Aorta (tissue), 5 donors: ENCODE measurements at regions not wholly inside any gene's neighbourhood (a gene's known extent, or its start where the extent isn't known, plus 50 kb on each side); places are given as distances from the start of the nearest gene placed in this dataset.

ENCODE experiments used
- ATAC-seq: fragments of 200-7000 bp; cut with Tn5 transposase; one replicate; pipeline ENCODE4 v1.9.1; 2022; ENCODE audit warnings: moderate library complexity; ENCODE audit not compliant: low FRiP score
- DNase-seq, 2 donors: peaks; one replicate each; pipeline ENCODE4 v3.0.0-alpha.2; 2020
- H3K27ac ChIP-seq, 2 donors: one replicate each; pipeline ENCODE4 v1.5.1; 2013; ENCODE audit warnings: low read length in 2 of 2, mild to moderate bottlenecking in 2 of 2, moderate library complexity in 2 of 2, control low read depth in 1 of 2, inconsistent platforms in 1 of 2, low read depth in 1 of 2
- H3K27me3 ChIP-seq, 2 donors: one replicate each; pipeline ENCODE4 v1.6.1; 2013; ENCODE audit warnings: control low read depth in 1 of 2, low read length in 1 of 2, mild to moderate bottlenecking in 1 of 2, moderate library complexity in 1 of 2; ENCODE audit not compliant: insufficient read depth in 2 of 2, control insufficient read depth in 1 of 2
- H3K36me3 ChIP-seq, 2 donors: one replicate each; pipeline ENCODE4 v1.6.1; 2013; ENCODE audit warnings: control low read depth in 1 of 2, low read length in 1 of 2, mild to moderate bottlenecking in 1 of 2; ENCODE audit not compliant: insufficient read depth in 2 of 2, control insufficient read depth in 1 of 2
- H3K4me1 ChIP-seq, 2 donors: one replicate each; pipeline ENCODE4 v1.6.1; 2013; ENCODE audit warnings: low read length in 2 of 2, control low read depth in 1 of 2, mild to moderate bottlenecking in 1 of 2, moderate library complexity in 1 of 2; ENCODE audit not compliant: insufficient read depth in 2 of 2, control insufficient read depth in 1 of 2
- H3K4me3 ChIP-seq, 2 donors: one replicate each; pipeline ENCODE4 v1.5.1; 2013; ENCODE audit warnings: low read length in 2 of 2, control low read depth in 1 of 2, mild to moderate bottlenecking in 1 of 2
- H3K9me3 ChIP-seq: one replicate; pipeline ENCODE4 v1.6.1; 2013; ENCODE audit warnings: mild to moderate bottlenecking, low read length; ENCODE audit not compliant: control insufficient read depth
- WGBS, 2 donors: extraction: QIAGEN DNeasy Blood & Tissue Kit; methylation state at CpG; one replicate each; pipeline ENCODE4 v1.1.7; 2013; 5-methylcytosine and 5-hydroxymethylcytosine counted together
- intact Hi-C, 2 donors: fragments of 100-400 bp; cut with DNase I; formaldehyde crosslinking; loops; one replicate each; pipeline versions ENCODE4 v1.14.2 to v1.15.0; 2022
- donor health status: healthy with polysubstance abuse.
- donor health status: Bipolar disorder and iron deficiency.
- donor health status: DM: no; HTN: no; CAD: no.
- donor health status: DM: no; HTN: no; CAD: no.
- donor health status: DM: yes; HTN: yes; CAD: no.

GRCh38 chr4:89640620-89641366 lies 196.2 kb downstream of the SNCA start:
- H3K36me3 ChIP-seq, result no peaks in the 10 kb centered on the region
- ATAC-seq, result no peak
- 39 to 42% methylated on average over 17 of the region's 17 CpGs for WGBS, 2 donors
- intact Hi-C loops, result no loop called here
- no peaks in the 10 kb centered on the region for H3K4me1 ChIP-seq
- no peak overlapping the region for H3K27ac ChIP-seq
- H3K9me3 ChIP-seq, result peaks cover 2% of the 10 kb centered on the region
- no peaks in the 10 kb centered on the region for H3K27me3 ChIP-seq
- H3K4me3 ChIP-seq, result no peak overlapping the region
- DNase-seq, result no peak

- Histone ChIP-seq H3K4me1 (no peaks in the 10 kb centered on the region), H3K27me3 (no peaks in the 10 kb centered on the region), H3K27ac (no peak overlapping the region), H3K4me3 (no peak overlapping the region), H3K36me3 (no peaks in the 10 kb centered on the region), H3K9me3 (peaks cover 2% of the 10 kb centered on the region)
- no peak for ATAC-seq
- WGBS, 2 donors, result 9 to 26% methylated on average over 2 of the region's 2 CpGs
- DNase-seq, result no peak
- intact Hi-C loops, result no loop called here
Measured at GRCh38 chr4:89639395-89639794, 197.6 kb downstream of the SNCA start.

- H3K4me3 ChIP-seq, result no peak overlapping the region
- no peak for ATAC-seq
- H3K27me3 ChIP-seq, result no peaks in the 10 kb centered on the region
- intact Hi-C loops, result no loop called here
- DNase-seq, result no peak
- no peak overlapping the region for H3K27ac ChIP-seq
- no peaks in the 10 kb centered on the region for H3K36me3 ChIP-seq
- WGBS, 2 donors, result 70 to 89% methylated on average over 1 of the region's 1 CpG
- no peaks in the 10 kb centered on the region for H3K4me1 ChIP-seq
- H3K9me3 ChIP-seq, result no peaks in the 10 kb centered on the region
Measured at GRCh38 chr4:89625599-89626293, 211.2 kb downstream of the SNCA start.

GRCh38 chr4:89619206-89619962 lies 217.6 kb downstream of the SNCA start:
- H3K36me3 ChIP-seq, result no peaks in the 10 kb centered on the region
- DNase-seq, result no peak
- no peaks in the 10 kb centered on the region for H3K4me1 ChIP-seq
- H3K27ac ChIP-seq, result no peak overlapping the region
- no peaks in the 10 kb centered on the region for H3K9me3 ChIP-seq
- intact Hi-C loops, result no loop called here
- H3K27me3 ChIP-seq, result no peaks in the 10 kb centered on the region
- WGBS, 2 donors, result 48 to 63% methylated on average over 1 of the region's 1 CpG
- no peak overlapping the region for H3K4me3 ChIP-seq
- ATAC-seq, result no peak

DNA sequence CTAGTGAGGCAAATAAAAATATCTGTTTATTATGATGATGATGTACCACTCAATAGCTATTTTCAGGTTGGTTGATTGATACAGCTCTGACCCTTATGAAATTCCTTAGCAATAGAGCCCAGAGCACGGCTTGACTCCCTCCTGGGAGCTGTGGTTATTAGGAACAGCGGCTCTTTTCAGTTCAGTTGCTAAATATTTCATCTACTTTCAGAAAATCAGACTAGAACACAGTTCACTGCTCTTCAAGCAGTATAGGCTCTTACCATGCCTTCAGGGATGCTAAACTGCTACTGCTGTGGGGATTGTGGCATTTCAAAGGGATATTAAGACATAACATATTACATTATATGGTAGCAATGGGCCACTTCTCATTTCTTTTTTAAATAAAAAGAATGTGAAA lies 218.8 kb downstream of the SNCA start:
- Histone ChIP-seq H3K4me3 (no peak overlapping the region), H3K27me3 (no peaks in the 10 kb centered on the region), H3K27ac (no peak overlapping the region), H3K4me1 (no peaks in the 10 kb centered on the region), H3K36me3 (no peaks in the 10 kb centered on the region), H3K9me3 (no peaks in the 10 kb centered on the region)
- intact Hi-C loops, result no loop called here
- 45 to 54% methylated on average over 2 of the region's 2 CpGs for WGBS, 2 donors
- DNase-seq, result no peak
- no peak for ATAC-seq

DNA sequence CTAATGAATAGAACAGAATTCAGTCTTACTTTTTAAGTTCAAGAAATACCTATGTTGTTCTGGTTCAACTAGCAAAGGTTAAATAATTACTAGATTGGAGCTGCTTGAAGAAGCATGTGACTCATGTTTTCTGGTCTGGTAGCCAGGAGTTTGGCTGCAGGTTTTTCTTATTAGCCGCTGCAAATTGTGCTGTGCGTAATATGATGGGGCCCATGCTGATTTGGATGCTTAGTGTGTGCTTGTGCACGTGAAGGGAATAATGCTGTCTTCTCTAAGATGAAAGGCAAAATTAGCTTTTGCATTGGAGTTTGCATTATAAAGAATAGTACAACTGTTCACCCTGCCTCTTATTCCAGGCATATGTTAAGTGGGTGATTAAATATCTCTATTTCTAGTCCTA lies 219.6 kb downstream of the SNCA start:
- Histone ChIP-seq H3K9me3 (no peaks in the 10 kb centered on the region), H3K4me3 (no peak overlapping the region), H3K4me1 (no peaks in the 10 kb centered on the region), H3K36me3 (no peaks in the 10 kb centered on the region), H3K27ac (no peak overlapping the region), H3K27me3 (no peaks in the 10 kb centered on the region)
- 69 to 85% methylated on average over 3 of the region's 3 CpGs for WGBS, 2 donors
- DNase-seq (no peak), ATAC-seq (no peak)
- intact Hi-C loops, result no loop called here

GRCh38 chr4:89616382-89616781 lies 220.6 kb downstream of the SNCA start:
- ATAC-seq (no peak), DNase-seq (no peak)
- Histone ChIP-seq H3K27ac (no peak overlapping the region), H3K4me3 (no peak overlapping the region), H3K36me3 (no peaks in the 10 kb centered on the region), H3K4me1 (no peaks in the 10 kb centered on the region), H3K9me3 (no peaks in the 10 kb centered on the region), H3K27me3 (no peaks in the 10 kb centered on the region)
- intact Hi-C loops, result no loop called here
- 43 to 44% methylated on average over 2 of the region's 2 CpGs for WGBS, 2 donors

DNA sequence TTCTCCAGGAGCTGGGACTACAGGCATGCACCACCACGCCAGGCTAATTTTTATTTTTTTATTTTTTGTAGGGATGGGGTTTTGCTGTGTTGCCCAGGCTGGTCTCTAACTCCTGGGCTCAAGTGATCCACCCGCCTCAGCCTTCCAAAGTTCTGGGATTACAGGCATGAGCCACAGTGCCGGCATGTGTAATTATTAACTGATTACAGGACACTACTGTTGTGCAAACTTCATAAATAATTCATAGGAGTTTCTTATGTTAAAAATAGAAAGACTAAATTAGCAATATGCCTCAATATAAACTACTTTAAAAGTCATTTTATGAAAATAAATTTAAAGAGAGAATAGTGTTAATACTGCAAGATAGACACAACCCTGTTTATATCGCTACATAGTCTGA lies 221.9 kb downstream of the SNCA start:
- Histone ChIP-seq H3K27me3 (no peaks in the 10 kb centered on the region), H3K4me1 (no peaks in the 10 kb centered on the region), H3K27ac (no peak overlapping the region), H3K9me3 (no peaks in the 10 kb centered on the region), H3K4me3 (no peak overlapping the region), H3K36me3 (no peaks in the 10 kb centered on the region)
- intact Hi-C loops, result no loop called here
- 84 to 89% methylated on average over 4 of the region's 4 CpGs for WGBS, 2 donors
- DNase-seq, result no peak
- ATAC-seq, result no peak
